Astrocyte of the spinal cord (primary cell): ENCODE measurements at regions not wholly inside any gene's neighbourhood (a gene's known extent, or its start where the extent isn't known, plus 50 kb on each side); places are given as distances from the start of the nearest gene placed in this dataset.

Source experiments
- DNase-seq: peaks from one replicate; pipeline ENCODE4 v3.0.0; 2011; ENCODE audit warnings: low read depth, low spot score
- H3K4me3 ChIP-seq: 2 replicates; pipeline ENCODE4 v1.5.1; 2011; ENCODE audit warnings: low read depth, mild to moderate bottlenecking, low read length, moderate library complexity
- in situ Hi-C: cut with HindIII; loops from 2 replicates; pipeline ENCODE4 v1.10.0; 2017; ENCODE audit warnings: low sequenced_read_pairs
- TF ChIP-seq, protein P1 (sequence below): IDR thresholded peaks from 2 replicates; pipeline ENCODE4 v1.5.1; 2012; ENCODE audit warnings: low read depth, mild to moderate bottlenecking, low read length, inconsistent platforms

- TF ChIP-seq, protein P1, sequence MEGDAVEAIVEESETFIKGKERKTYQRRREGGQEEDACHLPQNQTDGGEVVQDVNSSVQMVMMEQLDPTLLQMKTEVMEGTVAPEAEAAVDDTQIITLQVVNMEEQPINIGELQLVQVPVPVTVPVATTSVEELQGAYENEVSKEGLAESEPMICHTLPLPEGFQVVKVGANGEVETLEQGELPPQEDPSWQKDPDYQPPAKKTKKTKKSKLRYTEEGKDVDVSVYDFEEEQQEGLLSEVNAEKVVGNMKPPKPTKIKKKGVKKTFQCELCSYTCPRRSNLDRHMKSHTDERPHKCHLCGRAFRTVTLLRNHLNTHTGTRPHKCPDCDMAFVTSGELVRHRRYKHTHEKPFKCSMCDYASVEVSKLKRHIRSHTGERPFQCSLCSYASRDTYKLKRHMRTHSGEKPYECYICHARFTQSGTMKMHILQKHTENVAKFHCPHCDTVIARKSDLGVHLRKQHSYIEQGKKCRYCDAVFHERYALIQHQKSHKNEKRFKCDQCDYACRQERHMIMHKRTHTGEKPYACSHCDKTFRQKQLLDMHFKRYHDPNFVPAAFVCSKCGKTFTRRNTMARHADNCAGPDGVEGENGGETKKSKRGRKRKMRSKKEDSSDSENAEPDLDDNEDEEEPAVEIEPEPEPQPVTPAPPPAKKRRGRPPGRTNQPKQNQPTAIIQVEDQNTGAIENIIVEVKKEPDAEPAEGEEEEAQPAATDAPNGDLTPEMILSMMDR: no peak
- no peak for DNase-seq
- in situ Hi-C loops: no loop called here
- H3K4me3 ChIP-seq: no peak overlapping the region
Measured at GRCh38 chr13:23947893-23948292, 50.6 kb upstream of the C1QTNF9B start.

DNA sequence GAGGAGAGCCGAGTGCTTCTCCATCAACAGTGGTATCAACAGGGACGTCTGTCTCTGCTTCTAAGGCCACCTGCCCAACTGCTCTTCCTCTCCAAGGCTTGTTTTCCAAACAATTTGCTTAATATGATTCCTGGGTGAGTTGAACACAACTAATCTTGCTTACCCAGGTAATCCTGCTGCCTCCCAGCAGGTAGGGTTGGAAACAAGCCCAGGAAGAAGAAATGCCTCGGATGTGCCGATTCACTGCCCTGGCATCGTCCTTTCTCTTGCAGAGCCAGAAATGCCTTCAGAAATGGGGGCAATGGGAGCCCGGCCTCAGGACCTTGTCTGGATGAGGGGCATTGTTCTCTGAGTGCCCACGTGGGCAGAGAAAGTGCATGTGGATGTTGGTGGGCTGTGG lies 51.9 kb upstream of the C1QTNF9B start:
- TF ChIP-seq, protein P1: no peak
- in situ Hi-C loops: no loop called here
- H3K4me3 ChIP-seq: no peak overlapping the region
- no peak for DNase-seq

GRCh38 chr13:23949736-23950135 lies 52.4 kb upstream of the C1QTNF9B start:
- no peak for DNase-seq
- in situ Hi-C loops: no loop called here
- TF ChIP-seq, protein P1: no peak
- no peak overlapping the region for H3K4me3 ChIP-seq

GRCh38 chr13:23950736-23951510 lies 53.6 kb upstream of the C1QTNF9B start:
- DNase-seq: no peak
- in situ Hi-C loops: no loop called here
- H3K4me3 ChIP-seq: no peak overlapping the region
- TF ChIP-seq, protein P1: peak; percentile 24

DNA sequence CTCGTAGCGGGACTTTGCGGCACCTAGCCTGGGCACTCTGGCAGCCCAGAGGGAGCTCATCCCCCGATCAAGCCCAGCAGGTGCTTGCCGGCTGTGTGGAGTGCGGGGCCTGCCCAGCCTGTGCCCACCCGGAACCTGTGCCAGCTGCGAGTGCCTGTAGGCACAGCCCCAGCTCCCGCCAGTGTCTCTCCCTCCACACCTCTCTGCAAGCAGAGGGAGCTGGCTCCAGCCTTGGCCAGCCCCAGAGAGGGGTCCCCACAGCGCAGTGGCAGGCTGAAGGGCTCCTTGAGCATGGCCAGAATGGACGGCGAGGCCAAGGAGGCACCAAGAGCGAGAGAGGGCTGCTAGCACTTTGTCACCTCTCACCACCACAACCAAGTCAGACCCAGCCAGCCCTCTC lies 55.5 kb upstream of the C1QTNF9B start:
- no peak for DNase-seq
- in situ Hi-C loops: no loop called here
- no peak overlapping the region for H3K4me3 ChIP-seq
- TF ChIP-seq, protein P1: no peak

DNA sequence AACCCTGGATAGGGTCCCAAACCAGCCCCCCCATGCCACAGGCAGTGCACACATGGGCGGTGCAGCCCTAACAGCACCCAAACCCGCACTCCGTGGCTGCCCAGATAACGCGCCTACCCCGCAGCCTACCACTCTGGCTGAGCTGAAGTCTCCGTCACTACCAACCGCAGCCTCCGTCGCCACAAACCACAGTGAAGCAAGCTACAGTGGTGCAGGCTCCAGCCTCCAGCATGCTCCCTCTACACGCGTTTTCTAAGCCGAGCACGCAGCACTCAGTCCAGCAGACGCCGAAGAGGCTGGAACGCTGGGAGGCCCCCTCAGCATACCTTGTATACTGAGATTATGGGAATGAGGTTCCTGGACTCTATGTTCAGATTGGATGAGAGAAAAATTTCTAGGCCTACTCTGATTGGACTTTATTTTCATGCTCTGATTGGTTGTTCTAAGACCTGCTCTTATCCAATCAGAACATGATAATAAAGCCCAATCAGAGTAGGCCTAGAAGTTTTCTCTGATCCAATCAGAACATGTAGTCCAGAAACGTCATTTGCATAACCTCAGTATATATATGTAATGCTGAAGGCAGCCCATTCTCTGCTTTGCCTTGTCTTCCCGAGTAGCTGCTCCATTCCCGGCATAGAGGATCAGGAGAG lies 56.7 kb upstream of the C1QTNF9B start:
- no peak overlapping the region for H3K4me3 ChIP-seq
- TF ChIP-seq, protein P1: no peak
- no peak for DNase-seq
- in situ Hi-C loops: no loop called here
